CD4-positive, alpha-beta T cell treated with Interleukin-1 beta for 1 hour (primary cell): ENCODE measurements at regions not wholly inside any gene's neighbourhood (a gene's known extent, or its start where the extent isn't known, plus 50 kb on each side); places are given as distances from the start of the nearest gene placed in this dataset.
"Not testable (repeated sequence)": the region's sequence is repeated elsewhere in the genome, so short reads cannot be mapped to it uniquely, and the experiment has no call there.

Source experiments
- DNase-seq, 2 donors: peaks; one replicate each; pipeline ENCODE4 v3.0.0-alpha.2; 2020 to 2022

GRCh38 chr5:17989567-17990563, 355.6 kb downstream of the TAF11L14 start:
- no peak for DNase-seq

- DNase-seq, result no peak
Measured at GRCh38 chr5:17991775-17992174, 357.5 kb downstream of the TAF11L14 start.

DNA sequence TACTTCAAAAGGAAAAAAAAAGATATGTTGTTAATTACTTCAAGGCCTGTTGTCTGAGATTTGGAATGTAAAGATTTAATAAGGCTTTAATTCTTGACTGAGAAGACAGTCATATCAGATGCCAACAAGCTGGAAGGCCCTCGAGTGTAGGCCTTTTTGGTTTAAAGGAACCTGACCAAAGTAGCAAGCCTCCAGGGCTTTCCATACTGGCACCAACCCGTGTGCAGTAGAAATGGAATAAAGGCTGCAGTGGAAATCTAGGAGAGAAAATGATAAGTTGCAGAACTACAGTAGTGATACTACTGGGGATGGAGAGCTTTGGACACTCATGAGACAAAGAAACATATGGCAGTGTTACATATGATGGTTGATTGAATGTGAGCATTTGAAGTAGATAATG, 358.0 kb downstream of the TAF11L14 start:
- DNase-seq, result no peak

GRCh38 chr5:17995997-17996396, 361.7 kb downstream of the TAF11L14 start:
- DNase-seq, result no peak

GRCh38 chr5:17999858-18000257, 365.6 kb downstream of the TAF11L14 start:
- DNase-seq, result no peak

GRCh38 chr5:18000744-18001143, 366.5 kb downstream of the TAF11L14 start:
- DNase-seq, result no peak

DNA sequence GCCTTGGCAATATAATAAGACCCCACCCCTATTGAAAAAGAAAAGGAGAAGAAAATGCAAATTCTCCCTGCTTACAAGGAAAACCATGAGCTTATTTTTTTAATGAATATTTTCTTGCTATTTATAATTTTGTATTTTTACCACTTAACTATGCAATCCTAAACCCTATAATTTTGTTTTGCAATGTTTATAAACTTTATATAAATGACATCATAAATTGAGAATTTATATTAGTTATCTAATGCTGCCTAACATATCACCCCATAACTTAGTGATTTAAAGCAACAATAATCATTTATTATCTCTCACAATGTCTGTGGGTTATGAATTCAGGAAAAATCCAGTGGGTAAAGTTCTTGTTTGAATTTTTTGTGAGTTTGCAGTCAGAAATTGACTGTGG, 369.1 kb downstream of the TAF11L14 start:
- DNase-seq, result no peak

DNA sequence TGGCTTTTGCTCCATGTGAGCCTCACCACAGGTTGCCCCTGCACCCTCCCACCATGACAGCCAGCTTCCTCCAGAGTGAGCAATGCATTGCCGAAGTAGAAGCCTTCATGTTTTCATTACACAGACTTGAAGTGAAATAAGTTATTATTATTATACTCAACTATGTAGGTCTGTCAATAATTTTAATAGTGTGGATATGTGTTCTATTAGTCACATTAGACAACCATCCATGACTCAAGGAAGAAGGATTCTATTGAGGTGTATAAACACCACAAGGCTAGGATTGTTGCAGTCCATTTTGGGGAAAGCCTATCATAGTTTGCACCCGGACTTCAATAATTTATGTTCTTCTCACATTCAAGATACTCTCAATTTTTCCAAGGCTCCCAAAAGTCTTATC, 369.5 kb downstream of the TAF11L14 start:
- no peak for DNase-seq

DNA sequence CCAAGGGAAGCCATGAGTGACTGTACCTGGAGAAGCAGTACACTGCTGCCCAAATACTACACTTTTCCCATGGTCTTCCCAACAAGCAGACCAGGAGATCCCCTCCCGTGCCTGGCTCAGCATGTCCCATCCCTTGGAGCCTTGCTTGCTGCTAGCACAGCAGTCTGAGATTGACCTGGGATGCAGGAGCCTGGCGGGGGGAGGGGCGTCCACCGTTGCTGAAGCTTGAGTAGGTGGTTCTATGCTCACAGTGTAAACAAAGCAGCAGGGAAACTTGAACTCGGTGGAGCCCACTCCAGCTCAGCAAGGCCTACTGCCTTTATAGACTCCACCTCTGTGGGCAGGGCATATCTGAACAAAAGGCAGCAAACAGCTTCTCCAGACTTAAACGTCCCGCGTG, 372.0 kb downstream of the TAF11L14 start:
- DNase-seq, result not testable (repeated sequence)

DNA sequence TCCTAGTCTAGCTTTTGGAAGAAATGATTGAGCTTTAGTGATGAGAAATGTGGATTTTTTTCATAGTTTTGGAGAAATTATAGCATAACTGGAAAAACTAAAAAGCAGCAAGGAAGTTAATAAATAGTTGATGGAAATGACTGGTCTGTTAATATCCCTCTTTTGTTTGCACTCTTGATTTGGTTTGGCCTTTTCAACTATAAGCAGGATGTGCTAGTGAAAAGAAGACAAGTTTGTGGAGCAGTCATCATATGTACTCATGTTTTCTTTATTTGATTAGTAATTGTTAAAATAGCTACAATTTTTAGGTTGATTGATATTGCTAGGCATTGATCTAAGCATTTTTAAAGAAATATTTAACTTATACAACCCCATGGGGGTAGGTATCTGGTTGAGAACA, 374.7 kb downstream of the TAF11L14 start:
- no peak for DNase-seq

GRCh38 chr5:18010053-18010452, 375.8 kb downstream of the TAF11L14 start:
- DNase-seq, result no peak

DNA sequence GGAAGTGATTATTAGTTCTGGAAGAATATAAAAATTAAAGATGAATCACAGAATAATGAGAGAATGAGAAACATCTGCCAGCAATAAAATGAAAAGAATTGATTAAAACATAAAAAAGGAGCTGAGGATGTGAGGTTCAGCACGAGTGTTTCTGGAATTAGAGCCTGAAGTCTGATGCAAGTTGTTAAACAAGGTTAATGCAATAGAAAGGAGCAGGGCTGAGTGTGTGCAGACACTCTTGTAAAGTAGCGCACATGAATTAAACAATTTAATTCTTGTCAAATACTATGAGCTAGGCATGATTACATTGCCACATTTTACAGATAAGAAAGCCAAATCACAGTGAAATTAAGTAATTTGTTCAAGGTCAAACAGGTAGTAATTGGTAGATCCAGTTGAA, 384.2 kb downstream of the TAF11L14 start:
- DNase-seq, result no peak

DNA sequence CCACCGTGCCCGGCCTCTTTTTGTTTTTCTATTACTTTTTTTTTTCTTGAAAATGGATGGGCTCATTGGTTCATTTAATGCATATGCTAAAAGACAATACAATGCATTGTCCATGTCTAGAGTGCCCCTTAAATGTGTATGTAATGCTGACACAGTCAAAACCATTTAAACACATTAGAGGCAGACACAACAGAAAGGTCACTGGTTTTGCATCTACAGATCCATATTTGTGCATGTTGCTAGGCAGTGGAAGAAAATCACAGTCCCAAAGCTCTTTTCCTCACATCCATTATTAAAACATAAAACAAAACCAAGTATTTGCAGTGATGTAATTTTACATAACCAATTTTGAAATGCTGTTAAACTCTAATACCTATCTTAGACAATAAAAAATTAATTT, 389.0 kb downstream of the TAF11L14 start:
- DNase-seq, result no peak

DNA sequence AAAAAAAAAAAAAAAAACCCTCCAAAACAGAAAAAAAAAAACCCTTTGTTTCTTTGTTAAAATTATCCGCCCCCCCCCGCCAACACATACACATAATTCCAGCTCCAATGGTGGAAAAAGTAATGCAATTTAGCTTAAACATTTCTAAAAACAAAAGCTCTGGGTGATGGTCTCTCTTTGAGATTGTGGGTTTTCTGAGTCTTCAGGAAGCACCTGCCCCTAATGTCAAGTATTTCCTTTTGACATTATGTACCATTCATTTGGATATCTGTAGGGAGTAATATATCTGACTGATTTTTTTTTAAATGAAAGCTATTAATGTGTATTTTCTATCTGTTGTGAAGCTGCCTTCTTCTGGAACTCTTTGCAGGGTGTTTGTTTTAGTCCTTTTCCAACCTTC, 389.7 kb downstream of the TAF11L14 start:
- no peak for DNase-seq

GRCh38 chr5:18024542-18024941, 390.3 kb downstream of the TAF11L14 start:
- no peak for DNase-seq

DNA sequence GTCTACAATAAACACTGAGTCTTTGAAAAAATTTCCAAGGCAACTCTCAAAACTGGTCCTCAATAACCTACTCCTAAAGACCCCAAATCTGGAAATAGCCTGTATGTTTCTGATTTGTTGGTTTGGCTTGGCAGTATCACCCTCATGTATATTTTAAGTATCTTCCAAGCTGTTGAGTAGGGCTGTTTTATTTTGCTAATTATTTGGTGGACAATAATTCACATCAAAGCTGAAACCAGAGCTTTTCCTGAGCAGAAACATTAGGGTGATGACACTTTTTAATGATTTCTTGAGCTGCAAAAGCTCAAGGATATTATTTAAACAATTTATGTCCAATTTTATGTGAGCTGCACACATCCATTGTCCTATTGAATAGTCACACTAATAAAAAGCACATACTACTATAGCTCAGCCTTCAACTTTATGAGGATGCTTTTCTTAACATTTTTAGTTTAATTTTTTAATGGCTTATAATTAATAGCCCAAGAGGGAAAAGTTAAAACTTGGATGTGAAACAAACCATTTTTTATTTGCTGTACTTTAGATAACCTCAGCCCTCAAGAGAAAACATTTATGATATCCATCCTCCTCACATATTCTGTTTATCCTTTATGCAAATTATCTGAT, 393.1 kb downstream of the TAF11L14 start:
- no peak for DNase-seq

- no peak for DNase-seq
Measured at GRCh38 chr5:18028036-18028435, 393.8 kb downstream of the TAF11L14 start.

GRCh38 chr5:18032744-18033143, 398.5 kb downstream of the TAF11L14 start:
- no peak for DNase-seq

- DNase-seq, result no peak
Measured at GRCh38 chr5:18036531-18036930, 402.3 kb downstream of the TAF11L14 start.

DNA sequence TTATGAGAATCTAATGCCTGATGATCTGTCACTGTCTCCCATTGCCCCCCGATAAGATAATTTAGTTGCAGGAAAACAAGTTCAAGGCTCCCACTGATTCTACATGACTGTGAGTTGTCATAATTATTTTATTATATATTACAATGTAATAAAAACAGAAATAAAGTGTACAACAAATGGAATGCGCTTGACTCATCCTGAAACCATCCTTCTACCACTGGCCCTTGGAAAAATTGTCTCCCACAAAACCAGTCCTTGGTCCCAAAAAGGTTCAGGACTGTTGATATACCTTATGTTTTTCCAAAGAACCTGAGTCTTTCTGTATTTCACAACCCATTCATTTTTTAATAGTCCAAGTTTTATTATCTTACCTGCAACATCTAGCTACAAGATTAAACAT, 403.5 kb downstream of the TAF11L14 start:
- DNase-seq, result no peak

DNA sequence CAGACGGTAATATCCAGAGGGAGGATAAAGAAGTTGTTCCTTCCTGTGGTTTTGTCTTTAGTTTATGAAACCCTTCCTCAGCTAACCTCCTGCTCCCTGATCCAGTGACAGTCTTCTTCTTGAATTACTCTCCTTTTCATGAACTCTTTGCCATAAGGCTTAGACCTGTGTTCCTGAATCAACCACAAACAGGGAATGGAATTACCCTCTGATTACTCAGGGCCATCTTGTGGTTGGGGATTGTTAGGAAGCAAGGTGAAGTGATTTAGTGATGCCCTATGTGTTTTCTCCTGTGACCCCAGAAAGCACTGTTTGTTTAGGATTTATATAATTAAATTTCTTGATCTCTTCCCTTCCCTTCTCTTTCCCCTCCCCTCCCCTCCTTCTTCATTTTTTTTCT, 409.1 kb downstream of the TAF11L14 start:
- DNase-seq, result no peak

GRCh38 chr5:18048449-18048848, 414.2 kb downstream of the TAF11L14 start:
- DNase-seq, result no peak

DNA sequence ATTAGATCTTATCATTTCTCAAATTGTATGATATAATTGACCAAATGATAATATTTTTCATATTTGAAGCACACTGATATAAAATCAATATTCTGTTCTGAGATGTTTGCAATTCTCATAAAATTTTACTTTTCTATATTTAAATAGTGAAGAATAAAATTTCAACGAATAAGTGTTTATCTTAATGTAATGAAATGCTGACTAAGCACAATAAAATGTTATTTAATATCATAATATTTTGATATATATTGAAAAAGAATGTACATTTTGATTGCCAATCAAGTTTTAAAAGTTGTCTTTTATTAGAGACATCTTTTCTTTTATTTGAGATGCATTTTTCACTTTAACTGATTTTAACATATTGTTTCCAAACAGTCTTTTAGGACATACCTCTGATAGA, 416.1 kb downstream of the TAF11L14 start:
- DNase-seq, result no peak

DNA sequence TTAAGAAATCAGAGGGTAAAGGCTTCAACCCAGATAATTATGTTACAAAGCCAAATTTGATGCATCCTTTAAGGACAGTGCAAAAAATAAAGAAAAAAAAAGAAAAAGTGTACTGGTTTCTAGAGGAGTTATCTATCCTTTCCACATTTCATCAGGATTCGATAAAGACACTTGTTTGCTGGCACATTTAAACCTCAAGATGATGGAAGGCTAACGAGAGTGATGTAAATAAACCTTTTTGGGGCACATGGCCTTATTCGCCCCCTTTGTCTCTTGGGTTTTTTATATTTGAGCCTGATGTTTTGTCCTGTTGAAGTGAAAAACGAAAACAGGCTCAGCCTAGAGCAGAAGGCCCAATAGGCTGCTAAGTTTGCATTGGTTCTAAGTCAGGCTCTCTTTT, 416.5 kb downstream of the TAF11L14 start:
- no peak for DNase-seq
